GM12864 (cell line): ENCODE measurements at regions not wholly inside any gene's neighbourhood (a gene's known extent, or its start where the extent isn't known, plus 50 kb on each side); places are given as distances from the start of the nearest gene placed in this dataset.

ENCODE experiments used
- DNase-seq: peaks from one replicate; pipeline ENCODE4 v3.0.0-alpha.2; 2011; ENCODE audit warnings: low read depth
- H3K4me3 ChIP-seq: 2 replicates; pipeline ENCODE4 v1.5.1; 2011; ENCODE audit warnings: mild to moderate bottlenecking, low read depth, low read length, control low read depth
- TF ChIP-seq, protein P1 (sequence below): IDR thresholded peaks from 2 replicates; pipeline ENCODE4 v1.5.1; 2011; ENCODE audit warnings: low read depth, mild to moderate bottlenecking, moderate library complexity, low read length, control low read depth, inconsistent platforms; ENCODE audit errors: missing control alignments

DNA sequence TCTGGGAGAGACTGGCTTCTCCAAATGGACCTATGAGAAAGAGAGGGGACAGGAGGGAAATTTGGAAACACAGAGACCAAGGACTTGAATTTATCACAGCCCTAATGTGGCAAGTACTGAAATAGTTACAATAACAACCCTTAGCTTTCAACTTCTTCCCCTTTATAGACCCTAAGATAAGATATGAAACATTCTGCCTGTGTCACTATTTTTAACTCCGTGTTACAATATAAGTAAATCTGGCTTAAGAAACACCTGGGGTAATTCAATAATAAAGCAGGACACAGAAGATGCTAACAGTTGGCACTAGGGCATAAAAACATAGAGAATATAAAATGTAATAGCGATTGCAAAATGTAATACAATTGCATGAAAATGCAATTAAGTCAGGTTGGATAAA, 216.4 kb downstream of the NOVA1 start:
- no peak for DNase-seq
- TF ChIP-seq, protein P1, sequence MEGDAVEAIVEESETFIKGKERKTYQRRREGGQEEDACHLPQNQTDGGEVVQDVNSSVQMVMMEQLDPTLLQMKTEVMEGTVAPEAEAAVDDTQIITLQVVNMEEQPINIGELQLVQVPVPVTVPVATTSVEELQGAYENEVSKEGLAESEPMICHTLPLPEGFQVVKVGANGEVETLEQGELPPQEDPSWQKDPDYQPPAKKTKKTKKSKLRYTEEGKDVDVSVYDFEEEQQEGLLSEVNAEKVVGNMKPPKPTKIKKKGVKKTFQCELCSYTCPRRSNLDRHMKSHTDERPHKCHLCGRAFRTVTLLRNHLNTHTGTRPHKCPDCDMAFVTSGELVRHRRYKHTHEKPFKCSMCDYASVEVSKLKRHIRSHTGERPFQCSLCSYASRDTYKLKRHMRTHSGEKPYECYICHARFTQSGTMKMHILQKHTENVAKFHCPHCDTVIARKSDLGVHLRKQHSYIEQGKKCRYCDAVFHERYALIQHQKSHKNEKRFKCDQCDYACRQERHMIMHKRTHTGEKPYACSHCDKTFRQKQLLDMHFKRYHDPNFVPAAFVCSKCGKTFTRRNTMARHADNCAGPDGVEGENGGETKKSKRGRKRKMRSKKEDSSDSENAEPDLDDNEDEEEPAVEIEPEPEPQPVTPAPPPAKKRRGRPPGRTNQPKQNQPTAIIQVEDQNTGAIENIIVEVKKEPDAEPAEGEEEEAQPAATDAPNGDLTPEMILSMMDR: no peak

DNA sequence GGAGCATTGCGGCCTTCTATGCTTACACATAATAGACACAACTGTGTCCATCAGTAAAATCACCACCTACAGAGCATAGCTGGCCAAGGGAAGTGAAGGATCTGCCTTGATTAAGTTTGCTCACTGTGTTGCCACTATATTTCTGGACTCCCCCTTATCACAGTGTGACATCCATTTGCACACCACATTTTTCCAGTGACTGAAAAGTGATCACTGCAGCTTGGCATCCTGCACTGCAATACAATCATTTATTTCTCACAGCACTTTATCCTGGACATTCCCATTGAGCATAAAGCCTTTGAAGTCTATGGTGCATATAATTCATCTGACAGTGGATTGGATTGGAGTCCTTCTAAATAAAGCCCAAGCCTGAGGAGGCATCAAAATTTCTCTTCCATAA, 217.2 kb downstream of the NOVA1 start:
- TF ChIP-seq, protein P1: no peak
- H3K4me3 ChIP-seq: no peak overlapping the region
- DNase-seq: no peak

More for the DNA sequence above, 216.4 kb downstream of the NOVA1 start:
- no peak overlapping the region for H3K4me3 ChIP-seq

DNA sequence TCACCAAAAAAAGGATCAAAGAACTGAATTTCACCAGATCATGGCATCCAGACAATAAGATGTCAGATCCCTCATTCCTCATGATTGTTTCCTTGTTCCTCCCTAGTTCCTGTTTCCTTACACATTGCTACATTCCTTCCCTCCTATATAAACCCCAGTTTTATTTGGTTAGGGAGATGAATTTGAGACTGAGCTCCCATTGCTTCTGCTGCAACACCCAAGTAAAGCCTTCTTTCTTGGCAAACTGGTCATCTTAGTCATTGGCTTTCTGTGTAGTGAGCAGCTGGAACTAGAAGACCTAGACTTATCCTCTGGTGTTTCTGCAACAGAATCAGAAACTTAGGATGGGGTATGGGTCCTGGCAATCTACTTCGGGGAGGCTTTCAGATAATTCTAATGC, 217.9 kb downstream of the NOVA1 start:
- no peak overlapping the region for H3K4me3 ChIP-seq
- TF ChIP-seq, protein P1: no peak
- DNase-seq: no peak

DNA sequence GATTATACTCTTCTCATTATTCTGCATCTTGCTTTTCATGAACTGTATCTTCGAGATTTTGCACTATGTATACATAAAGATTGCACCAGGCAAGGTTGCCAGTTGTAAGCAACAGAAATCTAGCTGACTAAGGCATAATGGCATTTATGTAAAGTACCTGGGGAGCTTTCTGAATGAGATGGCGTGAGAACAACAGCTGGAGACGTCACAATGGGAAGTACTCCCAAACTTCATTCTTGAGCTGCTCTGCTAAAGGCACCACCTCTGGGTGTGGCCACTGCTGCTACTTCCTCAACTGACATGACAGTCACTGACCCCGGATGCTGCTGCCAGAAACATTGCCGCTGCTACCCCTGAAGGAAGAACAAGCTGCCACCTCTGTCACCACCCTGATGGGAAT, 220.7 kb downstream of the NOVA1 start:
- no peak overlapping the region for H3K4me3 ChIP-seq
- TF ChIP-seq, protein P1: no peak
- DNase-seq: no peak

DNA sequence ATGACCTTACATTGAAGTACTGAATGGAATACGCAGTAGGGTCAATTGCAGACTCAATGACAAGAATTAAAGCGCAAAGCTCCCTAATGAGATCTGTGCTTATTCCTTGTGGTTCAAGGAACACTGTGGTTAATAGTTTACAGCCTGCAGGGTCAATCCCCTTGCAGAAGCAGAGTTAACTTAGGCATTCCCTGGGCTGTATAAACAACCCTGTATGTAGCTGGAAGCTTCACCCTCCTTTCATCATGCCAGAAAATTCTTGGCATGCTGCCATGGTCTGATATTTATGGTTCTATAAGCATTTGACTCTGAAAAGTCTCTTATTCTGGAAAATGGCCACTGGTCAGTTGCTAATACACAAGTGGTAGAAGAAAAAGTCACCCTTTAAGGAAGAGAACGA, 227.7 kb downstream of the NOVA1 start:
- H3K4me3 ChIP-seq: no peak overlapping the region
- DNase-seq: no peak
- TF ChIP-seq, protein P1: no peak

DNA sequence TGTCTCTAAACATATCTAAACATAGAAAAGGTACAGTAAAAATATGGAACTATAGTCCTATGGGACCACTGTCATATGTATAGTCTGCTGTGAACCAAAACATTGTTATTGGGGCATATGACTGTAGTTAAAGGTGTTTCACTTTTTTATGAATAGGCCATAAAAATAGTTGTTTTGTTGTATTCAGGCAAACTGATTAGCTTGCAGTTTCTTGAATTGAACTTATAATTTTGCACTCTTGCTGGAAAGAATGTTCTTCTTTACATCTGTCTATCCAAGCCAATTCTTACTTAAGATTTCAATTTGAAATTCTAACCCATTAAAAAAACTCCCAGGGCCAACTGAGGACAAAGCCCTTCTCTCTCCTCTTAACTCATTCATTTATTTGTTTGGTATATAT, 234.1 kb downstream of the NOVA1 start:
- no peak for DNase-seq
- TF ChIP-seq, protein P1: no peak
- no peak overlapping the region for H3K4me3 ChIP-seq

DNA sequence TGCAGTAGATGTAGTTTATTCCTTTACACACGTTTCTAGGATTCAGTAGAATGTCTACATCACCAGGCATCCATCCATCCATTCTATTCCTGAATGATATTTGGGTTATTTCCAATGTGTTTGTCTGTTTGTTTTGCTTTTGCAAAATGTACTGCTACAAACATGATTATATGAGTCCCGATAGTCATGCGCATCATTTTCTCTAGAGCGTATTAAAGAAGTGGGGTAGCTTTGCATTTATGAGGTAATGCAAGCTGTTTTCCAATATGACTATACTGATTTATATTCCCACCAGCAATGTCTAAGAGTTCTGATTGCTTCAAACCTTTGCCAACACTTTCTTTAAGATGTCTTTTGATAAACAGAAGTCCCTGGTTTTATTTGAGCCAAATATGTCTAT, 253.2 kb downstream of the NOVA1 start:
- no peak for DNase-seq
- H3K4me3 ChIP-seq: no peak overlapping the region
- TF ChIP-seq, protein P1: no peak
